ENCODE measurements at regions not wholly inside any gene's neighbourhood (a gene's known extent, or its start where the extent isn't known, plus 50 kb on each side); places are given as distances from the start of the nearest gene placed in this dataset.

DNA sequence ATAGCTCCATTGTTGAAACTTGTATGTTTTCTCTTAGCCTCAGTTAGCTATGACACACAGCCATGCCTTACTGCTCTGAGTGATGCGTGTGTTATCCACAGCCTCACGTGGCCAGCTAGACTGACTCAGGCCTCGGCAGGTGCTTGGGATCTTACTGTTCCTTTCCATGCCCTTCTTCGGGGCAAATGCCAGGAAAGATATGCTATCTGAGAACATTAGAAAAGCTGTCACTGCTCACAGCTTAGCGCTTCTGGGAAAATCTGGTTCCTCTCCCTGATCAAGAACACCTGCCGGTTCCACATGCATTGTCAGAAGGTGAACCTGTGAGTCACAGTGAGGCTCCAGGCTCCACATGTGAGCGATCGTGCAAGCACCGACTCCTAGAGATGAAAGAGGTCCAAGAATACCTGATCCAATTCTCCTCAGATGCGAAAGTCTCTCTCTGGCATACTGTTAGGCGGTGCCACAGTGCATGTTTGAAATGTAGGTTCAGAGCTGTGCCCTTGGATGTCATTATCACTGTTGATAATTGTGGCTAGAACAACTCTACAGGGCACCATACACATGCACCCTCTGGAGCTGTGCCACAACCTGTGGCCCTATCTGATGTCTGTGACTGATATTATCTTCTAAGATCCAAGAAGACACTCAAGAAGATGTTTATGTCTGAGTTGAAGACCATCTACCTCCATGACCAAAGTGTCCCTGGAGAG lies 247.8 kb upstream of the IGFBP3 start:
- Mint-ChIP-seq H3K9me3 (peaks cover 3% of the 10 kb centered on the region), H3K27me3 (peaks cover 3% of the 10 kb centered on the region), H3K27ac (no peak overlapping the region), H3K4me1 (ENCODE audit: unreplicated experiment) (no peaks in the 10 kb centered on the region), H3K4me3 (no peak overlapping the region), H3K36me3 (no peaks in the 10 kb centered on the region)
- TF ChIP-seq, protein P1, sequence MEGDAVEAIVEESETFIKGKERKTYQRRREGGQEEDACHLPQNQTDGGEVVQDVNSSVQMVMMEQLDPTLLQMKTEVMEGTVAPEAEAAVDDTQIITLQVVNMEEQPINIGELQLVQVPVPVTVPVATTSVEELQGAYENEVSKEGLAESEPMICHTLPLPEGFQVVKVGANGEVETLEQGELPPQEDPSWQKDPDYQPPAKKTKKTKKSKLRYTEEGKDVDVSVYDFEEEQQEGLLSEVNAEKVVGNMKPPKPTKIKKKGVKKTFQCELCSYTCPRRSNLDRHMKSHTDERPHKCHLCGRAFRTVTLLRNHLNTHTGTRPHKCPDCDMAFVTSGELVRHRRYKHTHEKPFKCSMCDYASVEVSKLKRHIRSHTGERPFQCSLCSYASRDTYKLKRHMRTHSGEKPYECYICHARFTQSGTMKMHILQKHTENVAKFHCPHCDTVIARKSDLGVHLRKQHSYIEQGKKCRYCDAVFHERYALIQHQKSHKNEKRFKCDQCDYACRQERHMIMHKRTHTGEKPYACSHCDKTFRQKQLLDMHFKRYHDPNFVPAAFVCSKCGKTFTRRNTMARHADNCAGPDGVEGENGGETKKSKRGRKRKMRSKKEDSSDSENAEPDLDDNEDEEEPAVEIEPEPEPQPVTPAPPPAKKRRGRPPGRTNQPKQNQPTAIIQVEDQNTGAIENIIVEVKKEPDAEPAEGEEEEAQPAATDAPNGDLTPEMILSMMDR (conservative IDR thresholded peaks at IDR 0.05), result no peak
- DNase-seq (ENCODE audit: extremely low spot score, unreplicated experiment), result no peak

DNA sequence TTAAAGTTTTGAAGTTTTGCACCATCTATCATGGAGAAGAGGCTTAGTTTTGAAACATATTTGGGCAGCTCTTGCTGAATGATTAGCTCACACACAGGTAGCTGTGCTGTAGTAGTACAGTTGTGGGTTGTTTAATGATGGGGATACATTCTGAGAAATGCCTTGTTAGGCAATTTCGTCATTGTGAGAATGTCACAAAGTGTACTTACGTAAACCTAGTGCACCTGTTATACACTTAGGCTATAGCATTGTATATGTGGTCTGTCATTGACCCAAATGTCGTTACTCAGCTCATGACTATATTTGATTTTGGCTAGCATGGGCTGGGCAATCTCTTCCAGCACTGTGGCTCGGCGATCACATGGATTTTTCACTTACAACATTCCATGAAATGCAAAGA lies 247.2 kb upstream of the IGFBP3 start:
- H3K27me3 Mint-ChIP-seq, result peaks cover 3% of the 10 kb centered on the region
- H3K4me3 Mint-ChIP-seq, result no peak overlapping the region
- TF ChIP-seq, protein P1 (conservative IDR thresholded peaks at IDR 0.05), result no peak
- H3K27ac Mint-ChIP-seq, result no peak overlapping the region
- no peaks in the 10 kb centered on the region for H3K4me1 Mint-ChIP-seq (ENCODE audit: unreplicated experiment)
- no peaks in the 10 kb centered on the region for H3K36me3 Mint-ChIP-seq
- no peak for DNase-seq (ENCODE audit: extremely low spot score, unreplicated experiment)
- H3K9me3 Mint-ChIP-seq, result peaks cover 3% of the 10 kb centered on the region

DNA sequence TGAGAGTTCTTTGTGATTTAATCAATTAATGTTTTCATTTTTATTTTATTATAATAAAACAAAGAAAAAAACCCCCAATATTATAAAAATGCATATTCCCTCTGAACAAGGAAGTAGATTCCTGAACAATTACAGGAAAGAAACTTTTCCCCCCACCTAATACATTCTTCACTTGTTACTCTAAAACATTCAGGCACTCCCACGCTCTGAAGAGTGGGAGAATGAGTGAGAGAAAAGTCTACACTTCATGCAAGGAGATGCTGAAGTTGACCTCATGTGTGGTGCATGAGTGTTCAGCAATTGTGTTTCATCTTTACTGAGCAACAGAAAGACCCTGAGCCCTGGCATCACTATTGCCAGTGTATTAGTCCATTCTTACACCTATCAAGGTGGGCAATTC lies 244.2 kb upstream of the IGFBP3 start:
- H3K4me3 Mint-ChIP-seq, result no peak overlapping the region
- H3K36me3 Mint-ChIP-seq, result no peaks in the 10 kb centered on the region
- H3K9me3 Mint-ChIP-seq, result peaks cover 3% of the 10 kb centered on the region
- no peaks in the 10 kb centered on the region for H3K4me1 Mint-ChIP-seq (ENCODE audit: unreplicated experiment)
- no peak overlapping the region for H3K27ac Mint-ChIP-seq
- no peak for DNase-seq (ENCODE audit: extremely low spot score, unreplicated experiment)
- H3K27me3 Mint-ChIP-seq, result peaks cover 3% of the 10 kb centered on the region
- TF ChIP-seq, protein P1 (conservative IDR thresholded peaks at IDR 0.05), result no peak

DNA sequence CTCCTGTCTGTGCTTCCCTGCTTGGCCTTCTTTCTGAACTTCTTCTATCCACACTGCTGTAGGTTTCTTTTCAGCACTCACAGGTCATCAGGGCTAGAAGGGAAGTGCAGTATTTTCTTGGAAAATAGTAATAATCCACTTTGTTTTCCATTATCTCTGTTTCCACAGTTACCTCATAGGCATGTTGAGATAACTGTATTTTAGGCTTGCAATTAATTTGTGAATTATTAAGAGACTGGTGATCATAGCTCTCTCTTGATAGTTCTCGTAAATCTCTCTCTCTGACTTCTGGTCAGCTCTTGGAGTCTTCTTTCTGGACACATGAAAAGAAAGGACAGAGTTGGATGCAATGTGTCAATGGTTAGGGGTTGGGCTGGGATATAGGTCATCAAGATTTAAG lies 243.6 kb upstream of the IGFBP3 start:
- TF ChIP-seq, protein P1 (conservative IDR thresholded peaks at IDR 0.05), result no peak
- Mint-ChIP-seq H3K27ac (no peak overlapping the region), H3K9me3 (no peaks in the 10 kb centered on the region), H3K27me3 (peaks cover 3% of the 10 kb centered on the region), H3K4me1 (ENCODE audit: unreplicated experiment) (no peaks in the 10 kb centered on the region), H3K4me3 (no peak overlapping the region), H3K36me3 (no peaks in the 10 kb centered on the region)
- DNase-seq (ENCODE audit: extremely low spot score, unreplicated experiment), result no peak

DNA sequence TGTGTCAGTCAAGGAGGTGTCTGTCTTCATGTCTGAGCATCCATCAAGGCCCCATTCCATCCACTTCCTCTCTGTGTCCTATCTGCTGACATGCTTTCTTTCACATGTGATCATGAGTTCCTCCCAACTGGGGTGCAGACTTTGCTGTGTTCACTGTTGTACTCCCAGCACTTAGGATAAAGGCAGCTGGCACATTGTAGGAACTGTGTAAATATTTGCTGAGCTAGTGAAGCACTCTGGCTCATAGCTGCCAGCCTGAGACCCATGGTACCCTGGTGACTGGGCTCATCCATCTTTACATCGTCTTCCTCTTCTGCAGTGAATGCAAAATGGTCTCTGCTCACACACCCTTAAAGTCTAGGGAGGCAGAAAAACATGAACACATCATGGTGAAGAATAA lies 242.2 kb upstream of the IGFBP3 start:
- Mint-ChIP-seq H3K4me3 (no peak overlapping the region), H3K27ac (no peak overlapping the region), H3K4me1 (ENCODE audit: unreplicated experiment) (no peaks in the 10 kb centered on the region), H3K27me3 (peaks cover 3% of the 10 kb centered on the region), H3K36me3 (no peaks in the 10 kb centered on the region), H3K9me3 (no peaks in the 10 kb centered on the region)
- TF ChIP-seq, protein P1 (conservative IDR thresholded peaks at IDR 0.05), result no peak
- no peak for DNase-seq (ENCODE audit: extremely low spot score, unreplicated experiment)
